Thoracic aorta (tissue), 2 donors: ENCODE measurements at regions not wholly inside any gene's neighbourhood (a gene's known extent, or its start where the extent isn't known, plus 50 kb on each side); places are given as distances from the start of the nearest gene placed in this dataset.

Experiments
- ATAC-seq: fragments of 150-250 bp; one replicate; pipeline ENCODE4 v1.8.0; 2017; ENCODE audit warnings: low read depth; ENCODE audit not compliant: insufficient number of reproducible peaks, low FRiP score
- DNase-seq: peaks from one replicate; pipeline ENCODE4 v3.0.0-alpha.2; 2020; ENCODE audit warnings: low spot score
- H3K27ac ChIP-seq, 2 donors: fragments of 200-600 bp; sonication (generic); 1 replicate in 1 of 2; 2 replicates in 1 of 2; pipeline ENCODE4 v1.5.1; 2016; ENCODE audit warnings: mild to moderate bottlenecking in 2 of 2, moderate library complexity in 2 of 2
- H3K27me3 ChIP-seq: fragments of 200-600 bp; sonication (generic); replicated peaks from 2 replicates; pipeline ENCODE4 v1.6.0; 2016; ENCODE audit warnings: mild to moderate bottlenecking; ENCODE audit not compliant: insufficient read depth
- H3K36me3 ChIP-seq: fragments of 200-600 bp; sonication (generic); one replicate; pipeline ENCODE4 v1.5.1; 2016
- H3K4me1 ChIP-seq, 2 donors: fragments of 200-600 bp; sonication (generic); 1 replicate in 1 of 2; 2 replicates in 1 of 2; pipeline versions ENCODE4 v1.5.1 to v1.6.0; 2016; ENCODE audit warnings: low read depth in 2 of 2, mild to moderate bottlenecking in 1 of 2; ENCODE audit not compliant: control insufficient read depth in 1 of 2
- H3K4me3 ChIP-seq: fragments of 200-600 bp; sonication (generic); 2 replicates; pipeline ENCODE4 v1.5.1; 2016; ENCODE audit warnings: mild to moderate bottlenecking
- H3K9me3 ChIP-seq: fragments of 200-600 bp; sonication (generic); 2 replicates; pipeline ENCODE4 v1.5.1; 2016
- CTCF ChIP-seq: fragments of 200-600 bp; sonication (generic); IDR thresholded peaks from one replicate; pipeline ENCODE4 v1.5.1; 2019; ENCODE audit warnings: antibody characterized with exemption

GRCh38 chr5:61822584-61822983 lies 483.4 kb upstream of the KIF2A start:
- H3K27me3 ChIP-seq = no peaks in the 10 kb centered on the region
- ATAC-seq (no peak), DNase-seq (no peak)
- H3K36me3 ChIP-seq = no peaks in the 10 kb centered on the region
- no peaks in the 10 kb centered on the region for H3K9me3 ChIP-seq
- no peak overlapping the region for H3K27ac ChIP-seq
- TF ChIP-seq CTCF = no peak
- no peaks in the 10 kb centered on the region for H3K4me1 ChIP-seq
- H3K4me3 ChIP-seq = no peak overlapping the region

GRCh38 chr5:61823065-61823464 lies 482.9 kb upstream of the KIF2A start:
- no peaks in the 10 kb centered on the region for H3K27me3 ChIP-seq
- no peak for ATAC-seq

GRCh38 chr5:61823781-61824180 lies 482.2 kb upstream of the KIF2A start:
- Histone ChIP-seq H3K27ac (no peak overlapping the region), H3K36me3 (no peaks in the 10 kb centered on the region), H3K9me3 (no peaks in the 10 kb centered on the region), H3K4me1 (no peaks in the 10 kb centered on the region), H3K4me3 (no peak overlapping the region), H3K27me3 (no peaks in the 10 kb centered on the region)
- ATAC-seq (no peak), DNase-seq (no peak)
- no peak for TF ChIP-seq CTCF

More at GRCh38 chr5:61823065-61823464, 482.9 kb upstream of the KIF2A start:
- no peak for TF ChIP-seq CTCF
- Histone ChIP-seq H3K27ac (no peak overlapping the region), H3K9me3 (no peaks in the 10 kb centered on the region), H3K36me3 (no peaks in the 10 kb centered on the region), H3K4me1 (no peaks in the 10 kb centered on the region), H3K4me3 (no peak overlapping the region)
- DNase-seq = no peak

GRCh38 chr5:61824396-61824795 lies 481.6 kb upstream of the KIF2A start:
- Histone ChIP-seq H3K4me1 (no peaks in the 10 kb centered on the region), H3K27me3 (no peaks in the 10 kb centered on the region), H3K36me3 (no peaks in the 10 kb centered on the region), H3K27ac (no peak overlapping the region), H3K4me3 (no peak overlapping the region), H3K9me3 (no peaks in the 10 kb centered on the region)
- ATAC-seq (no peak), DNase-seq (no peak)
- TF ChIP-seq CTCF = no peak

GRCh38 chr5:61827445-61827975 lies 478.5 kb upstream of the KIF2A start:
- Histone ChIP-seq H3K36me3 (no peaks in the 10 kb centered on the region), H3K27me3 (no peaks in the 10 kb centered on the region), H3K9me3 (no peaks in the 10 kb centered on the region), H3K4me3 (no peak overlapping the region), H3K4me1 (no peaks in the 10 kb centered on the region), H3K27ac (no peak overlapping the region)
- no peak for TF ChIP-seq CTCF
- ATAC-seq (no peak), DNase-seq (no peak)
